ENCODE measurements at regions not wholly inside any gene's neighbourhood (a gene's known extent, or its start where the extent isn't known, plus 50 kb on each side); places are given as distances from the start of the nearest gene placed in this dataset.
"Not testable (repeated sequence)": the region's sequence is repeated elsewhere in the genome, so short reads cannot be mapped to it uniquely, and the experiment has no call there.

DNA sequence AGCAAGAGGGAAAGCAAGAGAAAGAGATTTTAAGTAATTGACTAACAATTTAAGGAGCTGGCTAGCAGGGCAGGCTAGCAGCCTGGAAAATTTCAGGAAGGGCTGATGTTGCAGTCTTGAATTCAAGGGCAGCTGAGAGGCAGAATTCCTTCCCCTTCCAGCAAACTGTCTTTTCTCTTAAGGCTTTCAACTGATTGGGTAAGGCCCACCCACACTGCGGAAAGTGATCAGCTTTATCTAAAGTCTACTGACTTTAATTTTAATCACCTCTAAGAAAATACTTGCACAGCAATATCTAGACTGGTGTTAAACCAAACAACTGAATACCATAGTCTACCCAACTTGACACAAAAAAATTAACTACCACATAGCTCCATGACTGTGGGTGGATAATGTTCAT is 303.9 kb downstream of the FZD1 start:
- DNase-seq (ENCODE audit: low spot score) = no peak

- DNase-seq (ENCODE audit: low spot score) = no peak
These were observed 305.7 kb downstream of the FZD1 start for GRCh38 chr7:91569728-91570457.

GRCh38 chr7:91570560-91570959 is 306.3 kb downstream of the FZD1 start:
- DNase-seq (ENCODE audit: low spot score) = no peak

GRCh38 chr7:91571601-91572000 is 307.4 kb downstream of the FZD1 start:
- DNase-seq (ENCODE audit: low spot score) = no peak

DNA sequence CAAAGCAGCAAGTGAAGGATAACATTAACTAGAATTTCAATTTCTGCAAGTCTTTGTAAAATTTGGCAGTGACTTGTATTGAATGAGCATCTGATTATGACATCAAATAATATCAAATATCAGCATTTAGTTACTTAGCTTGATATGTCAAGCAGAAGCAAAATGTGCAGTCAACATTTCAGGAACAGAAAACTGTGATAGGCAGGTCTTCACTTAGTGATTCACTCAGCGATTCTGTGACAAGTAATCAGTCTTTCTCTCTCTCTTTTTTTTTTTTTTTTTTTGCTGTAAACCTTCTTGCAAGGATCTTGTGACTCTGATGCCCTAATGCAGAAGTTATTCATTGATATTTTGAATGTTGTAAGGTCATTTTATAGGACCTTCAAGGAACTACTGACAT is 307.1 kb downstream of the MTERF1 start:
- no peak for DNase-seq (ENCODE audit: low spot score)

GRCh38 chr7:91576459-91576858 is 304.0 kb downstream of the MTERF1 start:
- DNase-seq (ENCODE audit: low spot score) = not testable (repeated sequence)

DNA sequence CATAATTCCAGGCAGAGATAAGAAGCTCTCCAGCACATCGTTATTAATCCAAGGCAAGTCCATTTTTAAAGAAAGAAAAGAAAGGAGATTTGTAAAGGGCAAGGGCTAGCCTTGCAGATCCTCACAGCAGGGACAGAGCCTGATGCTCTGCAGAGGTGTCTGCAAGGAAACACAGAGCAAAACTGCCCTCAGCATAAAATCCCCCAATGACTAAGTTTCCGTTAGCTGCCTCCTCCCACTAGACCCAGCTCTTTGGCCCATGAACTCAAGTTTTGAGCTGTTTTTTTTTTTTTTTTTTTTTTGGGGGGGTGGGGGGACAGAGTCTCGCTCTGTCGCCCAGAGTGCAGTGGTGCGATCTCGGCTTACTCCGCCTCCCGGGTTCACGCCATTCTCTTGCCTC is 300.7 kb downstream of the MTERF1 start:
- DNase-seq (ENCODE audit: low spot score) = no peak

- DNase-seq (ENCODE audit: low spot score) = no peak
These were observed 297.6 kb downstream of the MTERF1 start for GRCh38 chr7:91582799-91583477.

GRCh38 chr7:91596287-91596686 is 284.2 kb downstream of the MTERF1 start:
- no peak for DNase-seq (ENCODE audit: low spot score)

DNA sequence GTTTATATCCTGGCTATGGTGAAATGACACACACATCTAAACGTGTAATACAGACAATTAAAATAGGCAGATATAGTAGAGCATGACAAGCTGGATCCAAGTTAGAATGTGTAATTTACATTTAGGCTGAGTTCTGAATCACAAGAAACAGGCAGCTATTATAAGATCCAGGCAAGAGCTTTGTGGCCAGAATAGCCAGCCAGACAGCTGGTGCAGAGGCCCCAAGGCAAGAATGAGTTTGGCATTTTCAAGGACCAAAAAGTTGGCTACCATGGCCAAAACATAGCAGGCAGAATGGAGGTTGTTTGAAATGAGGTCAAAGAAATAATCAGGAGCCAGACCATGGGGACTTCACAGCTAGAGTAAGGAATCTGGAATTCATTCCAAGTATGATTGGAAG is 281.7 kb downstream of the MTERF1 start:
- no peak for DNase-seq (ENCODE audit: low spot score)

- DNase-seq (ENCODE audit: low spot score) = no peak
These were observed 280.4 kb downstream of the MTERF1 start for GRCh38 chr7:91600112-91600511.

- peak; percentile 20 for DNase-seq (ENCODE audit: low spot score)
These were observed 276.8 kb downstream of the MTERF1 start for GRCh38 chr7:91603707-91604106.

GRCh38 chr7:91608606-91609005 is 271.9 kb downstream of the MTERF1 start:
- no peak for DNase-seq (ENCODE audit: low spot score)

DNA sequence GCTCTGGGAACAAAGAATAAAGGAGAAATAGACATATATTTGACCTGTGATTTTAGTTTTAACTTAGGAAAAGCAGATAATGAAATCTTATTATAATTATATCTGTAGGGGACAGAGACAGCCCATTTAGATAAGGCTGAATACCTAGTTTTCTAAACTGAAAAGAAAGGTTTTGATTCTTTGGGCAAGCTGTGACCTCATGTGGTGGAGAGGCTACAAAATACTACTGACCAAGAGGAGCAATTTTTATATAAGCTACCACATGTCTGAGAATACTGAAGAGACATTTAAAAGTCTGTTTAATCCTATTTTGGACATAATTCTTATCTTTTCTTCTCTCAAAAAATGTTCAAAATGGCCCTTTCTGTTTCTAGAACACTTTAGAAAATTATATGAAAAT is 271.0 kb downstream of the MTERF1 start:
- DNase-seq (ENCODE audit: low spot score) = no peak

GRCh38 chr7:91614431-91614830 is 266.1 kb downstream of the MTERF1 start:
- DNase-seq (ENCODE audit: low spot score) = no peak

GRCh38 chr7:91618776-91619765 is 261.4 kb downstream of the MTERF1 start:
- DNase-seq (ENCODE audit: low spot score) = no peak

DNA sequence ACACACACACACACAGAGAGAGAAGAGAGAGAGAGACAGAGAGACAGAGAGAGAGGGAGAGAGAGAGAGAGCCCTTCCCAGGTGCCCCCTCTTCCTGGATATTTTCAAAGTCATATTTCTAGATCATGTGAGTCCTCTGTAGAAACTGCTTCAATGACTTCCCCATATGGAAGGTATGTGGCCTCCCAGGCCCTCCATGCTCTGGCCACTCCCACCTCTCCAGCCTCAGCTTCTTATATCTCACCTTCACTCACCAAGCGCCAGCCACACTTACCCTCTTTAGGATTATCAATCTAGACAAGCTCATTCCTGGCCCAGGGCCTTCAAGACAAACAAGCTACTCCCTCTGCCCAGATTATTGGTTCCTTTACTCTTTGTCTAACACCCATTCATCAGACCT is 259.7 kb downstream of the MTERF1 start:
- no peak for DNase-seq (ENCODE audit: low spot score)

- not testable (repeated sequence) for DNase-seq (ENCODE audit: low spot score)
These were observed 253.2 kb downstream of the MTERF1 start for GRCh38 chr7:91627324-91627723.

- DNase-seq (ENCODE audit: low spot score) = no peak
These were observed 251.8 kb downstream of the MTERF1 start for GRCh38 chr7:91628742-91629141.

GRCh38 chr7:91630581-91631380 is 249.7 kb downstream of the MTERF1 start:
- peak; percentile 50 for DNase-seq (ENCODE audit: low spot score)

DNA sequence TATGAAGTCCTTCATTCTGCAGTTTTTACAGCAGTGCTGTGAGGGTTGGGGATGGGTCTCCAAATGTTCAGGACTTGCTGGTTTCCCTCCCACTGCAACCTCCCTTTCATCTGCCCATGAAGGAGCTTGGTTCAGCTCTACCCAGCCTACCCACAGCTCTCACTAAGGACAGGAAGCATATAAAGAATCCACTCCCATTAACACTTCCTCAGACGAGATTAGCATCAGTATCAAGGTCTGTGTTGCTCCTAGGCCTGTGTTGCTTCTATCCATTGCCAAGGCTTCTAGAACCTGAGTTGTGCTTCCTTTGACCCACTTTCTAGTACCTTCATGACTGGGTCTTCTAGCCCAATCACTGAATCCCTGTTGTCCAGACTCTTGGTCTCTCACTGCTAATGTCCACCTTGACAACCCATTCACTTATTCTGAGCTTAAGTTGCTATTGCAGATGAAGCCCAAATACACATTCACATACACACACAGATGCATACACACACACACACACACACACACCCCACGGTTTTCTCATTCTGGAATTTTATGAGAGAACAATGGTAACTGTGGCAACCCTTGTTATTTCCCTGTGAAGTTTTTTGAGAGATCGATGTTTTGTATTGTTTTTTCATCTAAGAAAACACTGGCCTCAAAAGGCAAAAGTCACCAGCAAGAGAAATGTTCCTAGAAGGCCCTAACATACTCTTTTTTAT is 248.1 kb downstream of the MTERF1 start:
- no peak for DNase-seq (ENCODE audit: low spot score)

Measured in pons (tissue), 1 donor.